HL-60 (cell line): ENCODE measurements at regions not wholly inside any gene's neighbourhood (a gene's known extent, or its start where the extent isn't known, plus 50 kb on each side); places are given as distances from the start of the nearest gene placed in this dataset.

Experiments used
- DNase-seq, 2 experiments: peaks; one replicate each; pipeline ENCODE4 v3.0.0-alpha.2; 2010 to 2020; ENCODE audit warnings: low read depth in 1 of 2, low spot score in 1 of 2
- H3K27ac ChIP-seq: fragments of 250-450 bp; sonication (Bioruptor Pico); replicated peaks from 2 replicates; pipeline ENCODE4 v1.5.1; 2020; ENCODE audit warnings: mild to moderate bottlenecking, moderate library complexity
- H3K27me3 ChIP-seq: fragments of 250-450 bp; sonication (Bioruptor Pico); 2 replicates; pipeline ENCODE4 v1.5.1; 2021; ENCODE audit warnings: mild to moderate bottlenecking, moderate library complexity; ENCODE audit not compliant: insufficient read depth, poor library complexity, severe bottlenecking
- H3K4me3 ChIP-seq: replicated peaks from 2 replicates; pipeline ENCODE4 v1.5.1; 2011; ENCODE audit warnings: mild to moderate bottlenecking, control low read depth, low read length; ENCODE audit not compliant: insufficient read depth
- CTCF ChIP-seq: IDR thresholded peaks from one replicate; pipeline ENCODE4 v1.5.1; 2011; ENCODE audit warnings: low read length, control low read depth, inconsistent platforms; ENCODE audit not compliant: insufficient read depth
- GABPA ChIP-seq: IDR thresholded peaks from 2 replicates; pipeline ENCODE4 v1.6.1; 2012; ENCODE audit warnings: low read depth
- POLR2AphosphoS5 ChIP-seq: IDR thresholded peaks from 2 replicates; pipeline ENCODE4 v1.6.1; 2012; ENCODE audit warnings: low read depth
- REST ChIP-seq: IDR thresholded peaks from 2 replicates; pipeline ENCODE4 v1.6.1; 2012; ENCODE audit warnings: low read depth; ENCODE audit not compliant: insufficient replicate concordance
- SPI1 ChIP-seq: IDR thresholded peaks from 2 replicates; pipeline ENCODE4 v1.6.1; 2012; ENCODE audit warnings: low read depth, mild to moderate bottlenecking, borderline replicate concordance

- TF ChIP-seq POLR2AphosphoS5, result no peak
- TF ChIP-seq CTCF, result no peak
- TF ChIP-seq GABPA, result no peak
- TF ChIP-seq SPI1, result no peak
- TF ChIP-seq REST, result no peak
- DNase-seq, result no peak
- H3K27me3 ChIP-seq, result peaks cover 2% of the 10 kb centered on the region
- no peak overlapping the region for H3K27ac ChIP-seq
- no peak overlapping the region for H3K4me3 ChIP-seq
These were observed 51.3 kb downstream of the GADD45G start for GRCh38 chr9:89655990-89656657.

DNA sequence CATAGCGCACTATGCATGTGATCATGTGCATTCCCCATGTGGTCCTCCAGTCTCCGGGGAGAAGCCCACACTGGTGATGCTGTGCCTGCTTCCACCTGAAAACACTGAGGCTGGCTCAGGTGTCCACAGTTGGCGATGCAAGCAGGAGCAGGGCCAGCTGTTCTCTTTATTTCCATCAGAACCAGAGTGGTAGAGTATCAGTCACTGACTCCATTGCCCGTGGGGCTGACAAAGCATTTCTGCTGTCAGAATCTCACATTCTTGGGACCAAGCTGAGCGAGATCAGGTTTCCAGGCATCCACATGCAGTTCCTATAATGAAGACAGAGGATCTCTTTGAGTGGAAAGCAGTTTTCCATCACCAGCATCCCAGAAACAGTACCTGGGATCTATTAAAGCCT, 52.5 kb downstream of the GADD45G start:
- Histone ChIP-seq H3K4me3 (no peak overlapping the region), H3K27me3 (peaks cover 2% of the 10 kb centered on the region), H3K27ac (no peak overlapping the region)
- TF ChIP-seq CTCF, result no peak
- DNase-seq, result no peak

DNA sequence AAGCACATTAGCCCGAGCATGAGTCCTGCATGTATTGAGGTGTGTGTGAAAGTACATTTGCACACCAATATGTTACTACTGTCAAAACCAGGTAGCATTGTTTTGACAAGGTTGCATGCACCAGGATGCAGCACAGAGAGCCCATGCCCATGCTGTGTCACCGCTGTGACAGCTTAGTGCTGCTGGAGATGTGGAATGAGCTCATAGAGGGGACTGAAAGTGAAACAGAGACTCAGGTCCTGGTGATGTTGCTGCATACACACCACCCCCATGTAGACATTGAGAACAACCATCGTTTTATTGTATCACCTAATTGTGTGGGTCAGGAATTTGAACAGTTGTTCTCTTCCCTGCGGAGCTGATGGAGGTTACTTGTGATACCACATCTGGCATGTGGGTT, 53.0 kb downstream of the GADD45G start:
- H3K4me3 ChIP-seq, result no peak overlapping the region
- no peaks in the 10 kb centered on the region for H3K27me3 ChIP-seq
- TF ChIP-seq POLR2AphosphoS5, result no peak
- no peak for TF ChIP-seq CTCF
- no peak overlapping the region for H3K27ac ChIP-seq
- DNase-seq, result no peak

GRCh38 chr9:89658401-89658800, 53.6 kb downstream of the GADD45G start:
- no peak overlapping the region for H3K4me3 ChIP-seq
- no peak for TF ChIP-seq POLR2AphosphoS5
- no peak for TF ChIP-seq GABPA
- no peak for TF ChIP-seq CTCF
- no peak for TF ChIP-seq REST
- no peak for TF ChIP-seq SPI1
- DNase-seq, result no peak
- no peaks in the 10 kb centered on the region for H3K27me3 ChIP-seq
- no peak overlapping the region for H3K27ac ChIP-seq
